Hepatocyte (in vitro differentiated cells): ENCODE measurements at regions not wholly inside any gene's neighbourhood (a gene's known extent, or its start where the extent isn't known, plus 50 kb on each side); places are given as distances from the start of the nearest gene placed in this dataset.
"Not testable (repeated sequence)": the region's sequence is repeated elsewhere in the genome, so short reads cannot be mapped to it uniquely, and the experiment has no call there.

Experiments
- DNase-seq: peaks from one replicate; pipeline ENCODE4 v3.0.0-alpha.2; 2016; ENCODE audit warnings: low spot score
- H2AFZ ChIP-seq: fragments of 200-600 bp; sonication (generic); 2 replicates; pipeline ENCODE4 v1.6.0; 2016; ENCODE audit warnings: antibody characterized with exemption, mild to moderate bottlenecking
- H3K27ac ChIP-seq: fragments of 200-600 bp; sonication (generic); 2 replicates; pipeline ENCODE4 v1.5.1; 2016; ENCODE audit warnings: mild to moderate bottlenecking
- H3K27me3 ChIP-seq: fragments of 200-600 bp; sonication (generic); 2 replicates; pipeline ENCODE4 v1.6.1; 2016
- H3K36me3 ChIP-seq: fragments of 200-600 bp; sonication (generic); replicated peaks from 2 replicates; pipeline ENCODE4 v1.5.1; 2016; ENCODE audit warnings: low read depth; ENCODE audit not compliant: insufficient read depth
- H3K4me1 ChIP-seq: fragments of 200-600 bp; sonication (generic); 2 replicates; pipeline ENCODE4 v1.5.1; 2016; ENCODE audit warnings: mild to moderate bottlenecking, moderate library complexity; ENCODE audit not compliant: insufficient read depth
- H3K4me2 ChIP-seq: fragments of 200-600 bp; sonication (generic); 2 replicates; pipeline ENCODE4 v1.6.0; 2016
- H3K4me3 ChIP-seq: fragments of 200-600 bp; sonication (generic); 2 replicates; pipeline ENCODE4 v1.5.1; 2016; ENCODE audit warnings: mild to moderate bottlenecking
- H3K79me2 ChIP-seq: fragments of 200-600 bp; sonication (generic); 2 replicates; pipeline ENCODE4 v1.6.0; 2017; ENCODE audit warnings: mild to moderate bottlenecking
- H3K9me2 ChIP-seq: fragments of 200-600 bp; sonication (generic); replicated peaks from 2 replicates; pipeline ENCODE4 v1.6.0; 2017; ENCODE audit warnings: mild to moderate bottlenecking; ENCODE audit not compliant: insufficient read depth
- H3K9me3 ChIP-seq: fragments of 200-600 bp; sonication (generic); 2 replicates; pipeline ENCODE4 v1.5.1; 2016; ENCODE audit warnings: low read depth, mild to moderate bottlenecking
- H4K20me1 ChIP-seq: fragments of 200-600 bp; sonication (generic); 2 replicates; pipeline ENCODE4 v1.6.0; 2016; ENCODE audit warnings: mild to moderate bottlenecking; ENCODE audit not compliant: insufficient read depth, poor library complexity, severe bottlenecking
- CTCF ChIP-seq: fragments of 200-600 bp; sonication (generic); IDR thresholded peaks from 2 replicates; pipeline ENCODE4 v1.5.1; 2016; ENCODE audit warnings: antibody characterized with exemption, mild to moderate bottlenecking; ENCODE audit not compliant: poor library complexity
- EZH2 ChIP-seq: fragments of 200-600 bp; sonication (generic); IDR thresholded peaks from 2 replicates; pipeline ENCODE4 v1.6.1; 2016; ENCODE audit warnings: antibody characterized with exemption, mild to moderate bottlenecking, borderline replicate concordance
- EZH2phosphoT487 ChIP-seq: fragments of 200-600 bp; sonication (generic); IDR thresholded peaks from one replicate; pipeline ENCODE4 v1.6.1; 2018; ENCODE audit warnings: antibody characterized with exemption, mild to moderate bottlenecking, low read depth, moderate library complexity; ENCODE audit not compliant: unreplicated experiment, severe bottlenecking
- WGBS: methylation state at CpG from one replicate; pipeline ENCODE4 v1.1.6; 2016; ENCODE audit warnings: low lambda C conversion rate; ENCODE audit errors: missing lambda C conversion rate; 5-methylcytosine and 5-hydroxymethylcytosine counted together

GRCh38 chr5:100709771-100710170, 174.6 kb downstream of the FAM174A start:
- H2AFZ ChIP-seq: no peak overlapping the region
- no peaks in the 10 kb centered on the region for H3K79me2 ChIP-seq
- no peaks in the 10 kb centered on the region for H3K4me1 ChIP-seq
- H4K20me1 ChIP-seq: no peaks in the 10 kb centered on the region
- WGBS: 75% methylated on average over 1 of the region's 1 CpG
- H3K4me3 ChIP-seq: no peak overlapping the region
- no peaks in the 10 kb centered on the region for H3K27me3 ChIP-seq
- no peak overlapping the region for H3K4me2 ChIP-seq
- H3K36me3 ChIP-seq: no peaks in the 10 kb centered on the region
- no peak for DNase-seq
- no peak for TF ChIP-seq CTCF
- TF ChIP-seq EZH2: no peak
- TF ChIP-seq EZH2phosphoT487: no peak
- H3K27ac ChIP-seq: no peak overlapping the region
- H3K9me2 ChIP-seq: no peaks in the 10 kb centered on the region
- no peaks in the 10 kb centered on the region for H3K9me3 ChIP-seq

GRCh38 chr5:100714780-100715179, 179.6 kb downstream of the FAM174A start:
- H3K4me1 ChIP-seq, H2AFZ ChIP-seq, H3K4me2 ChIP-seq, H3K9me2 ChIP-seq, H3K36me3 ChIP-seq, H4K20me1 ChIP-seq, H3K27ac ChIP-seq, DNase-seq, H3K4me3 ChIP-seq, H3K79me2 ChIP-seq, H3K27me3 ChIP-seq, H3K9me3 ChIP-seq: not testable (repeated sequence)
- 76% methylated on average over 2 of the region's 2 CpGs for WGBS

- TF ChIP-seq EZH2: no peak
- no peak for TF ChIP-seq CTCF
- no peak for TF ChIP-seq EZH2phosphoT487
- no peaks in the 10 kb centered on the region for H3K79me2 ChIP-seq
- no peak for DNase-seq
Measured at GRCh38 chr5:100722657-100723056, 180.4 kb downstream of the ST8SIA4 start.

GRCh38 chr5:100723229-100723628, 179.9 kb downstream of the ST8SIA4 start:
- Histone ChIP-seq H2AFZ (no peak overlapping the region), H3K9me3 (no peaks in the 10 kb centered on the region), H4K20me1 (no peaks in the 10 kb centered on the region), H3K4me2 (no peak overlapping the region), H3K27me3 (no peaks in the 10 kb centered on the region), H3K36me3 (no peaks in the 10 kb centered on the region), H3K9me2 (no peaks in the 10 kb centered on the region), H3K4me1 (no peaks in the 10 kb centered on the region), H3K27ac (no peak overlapping the region), H3K79me2 (no peaks in the 10 kb centered on the region), H3K4me3 (no peak overlapping the region)
- DNase-seq: no peak
- no peak for TF ChIP-seq CTCF
- TF ChIP-seq EZH2: no peak
- no peak for TF ChIP-seq EZH2phosphoT487

More at GRCh38 chr5:100722657-100723056, 180.4 kb downstream of the ST8SIA4 start:
- Histone ChIP-seq H2AFZ (no peak overlapping the region), H3K9me3 (no peaks in the 10 kb centered on the region), H3K4me2 (no peak overlapping the region), H3K4me3 (no peak overlapping the region), H3K9me2 (no peaks in the 10 kb centered on the region), H4K20me1 (no peaks in the 10 kb centered on the region), H3K4me1 (no peaks in the 10 kb centered on the region), H3K36me3 (no peaks in the 10 kb centered on the region), H3K27me3 (no peaks in the 10 kb centered on the region), H3K27ac (no peak overlapping the region)
